Lower lobe of right lung (tissue), 2 donors: ENCODE measurements at regions not wholly inside any gene's neighbourhood (a gene's known extent, or its start where the extent isn't known, plus 50 kb on each side); places are given as distances from the start of the nearest gene placed in this dataset.
"Not testable (repeated sequence)": the region's sequence is repeated elsewhere in the genome, so short reads cannot be mapped to it uniquely, and the experiment has no call there.

ENCODE experiments used
- ATAC-seq, 2 donors: fragments of 200-7000 bp; cut with Tn5 transposase; one replicate each; pipeline ENCODE4 v1.9.1; 2020 to 2022; ENCODE audit warnings: mild to moderate bottlenecking in 2 of 2, moderate library complexity in 2 of 2
- DNase-seq: peaks from one replicate; pipeline ENCODE4 v3.0.0-alpha.2; 2020
- H3K27ac ChIP-seq: fragments of 200-600 bp; one replicate; pipeline ENCODE4 v1.8.0; 2022
- H3K27me3 ChIP-seq: fragments of 200-600 bp; one replicate; pipeline ENCODE4 v1.8.0; 2022; ENCODE audit warnings: low read depth
- H3K36me3 ChIP-seq: fragments of 200-600 bp; one replicate; pipeline ENCODE4 v1.8.0; 2022; ENCODE audit warnings: mild to moderate bottlenecking
- H3K4me1 ChIP-seq: fragments of 200-600 bp; one replicate; pipeline ENCODE4 v1.8.0; 2022
- H3K4me3 ChIP-seq: fragments of 200-600 bp; one replicate; pipeline ENCODE4 v1.8.0; 2022; ENCODE audit warnings: mild to moderate bottlenecking
- H3K9me3 ChIP-seq: fragments of 200-600 bp; one replicate; pipeline ENCODE4 v1.8.0; 2022
- CTCF ChIP-seq: fragments of 200-600 bp; IDR thresholded peaks from one replicate; pipeline ENCODE4 v1.8.0; 2022; ENCODE audit warnings: antibody characterized with exemption, mild to moderate bottlenecking
- intact Hi-C: fragments of 100-400 bp; cut with DNase I; formaldehyde crosslinking; loops from one replicate; pipeline ENCODE4 v1.11.0; 2022
- donor health status: DM: no; HTN: yes; CAD: no; lungs with severe emphysema.

GRCh38 chr3:103862415-103862814, 1427.6 kb downstream of the ZPLD1 start:
- Histone ChIP-seq H3K27ac (no peak overlapping the region), H3K4me3 (no peak overlapping the region)

GRCh38 chr3:103863381-103863780, 1428.6 kb downstream of the ZPLD1 start:
- ATAC-seq (no peak), DNase-seq (no peak)
- no peaks in the 10 kb centered on the region for H3K9me3 ChIP-seq
- H3K27me3 ChIP-seq, result no peaks in the 10 kb centered on the region
- no peaks in the 10 kb centered on the region for H3K36me3 ChIP-seq
- intact Hi-C loops, result no loop called here
- H3K4me3 ChIP-seq, result no peak overlapping the region
- no peak overlapping the region for H3K27ac ChIP-seq
- TF ChIP-seq CTCF, result no peak
- no peaks in the 10 kb centered on the region for H3K4me1 ChIP-seq

More at GRCh38 chr3:103862415-103862814, 1427.6 kb downstream of the ZPLD1 start:
- Histone ChIP-seq H3K36me3 (no peaks in the 10 kb centered on the region), H3K27me3 (no peaks in the 10 kb centered on the region), H3K9me3 (no peaks in the 10 kb centered on the region), H3K4me1 (no peaks in the 10 kb centered on the region)
- intact Hi-C loops, result no loop called here
- TF ChIP-seq CTCF, result no peak
- DNase-seq (no peak), ATAC-seq (no peak)

GRCh38 chr3:103866113-103866512, 1431.3 kb downstream of the ZPLD1 start:
- intact Hi-C loops, result no loop called here

GRCh38 chr3:103873021-103873420, 1438.2 kb downstream of the ZPLD1 start:
- H3K36me3 ChIP-seq, result no peaks in the 10 kb centered on the region
- DNase-seq, result no peak

More at GRCh38 chr3:103866113-103866512, 1431.3 kb downstream of the ZPLD1 start:
- no peak for DNase-seq
- Histone ChIP-seq H3K4me3 (no peak overlapping the region), H3K4me1 (no peaks in the 10 kb centered on the region), H3K27ac (no peak overlapping the region), H3K27me3 (no peaks in the 10 kb centered on the region), H3K9me3 (no peaks in the 10 kb centered on the region), H3K36me3 (no peaks in the 10 kb centered on the region)
- TF ChIP-seq CTCF, result no peak
- no peak for ATAC-seq

GRCh38 chr3:103873897-103874545, 1439.2 kb downstream of the ZPLD1 start:
- intact Hi-C loops, result no loop called here
- H3K36me3 ChIP-seq, result no peaks in the 10 kb centered on the region
- H3K27me3 ChIP-seq, result no peaks in the 10 kb centered on the region
- DNase-seq (no peak), ATAC-seq (no peak)
- H3K4me1 ChIP-seq, result no peaks in the 10 kb centered on the region
- no peak overlapping the region for H3K4me3 ChIP-seq
- H3K9me3 ChIP-seq, result no peaks in the 10 kb centered on the region
- H3K27ac ChIP-seq, result no peak overlapping the region
- no peak for TF ChIP-seq CTCF

More at GRCh38 chr3:103873021-103873420, 1438.2 kb downstream of the ZPLD1 start:
- Histone ChIP-seq H3K4me1 (no peaks in the 10 kb centered on the region), H3K27me3 (no peaks in the 10 kb centered on the region), H3K27ac (no peak overlapping the region), H3K9me3 (no peaks in the 10 kb centered on the region), H3K4me3 (no peak overlapping the region)
- no peak for ATAC-seq
- no peak for TF ChIP-seq CTCF
- intact Hi-C loops, result no loop called here

- H3K4me3 ChIP-seq, H3K9me3 ChIP-seq, H3K4me1 ChIP-seq, H3K27ac ChIP-seq, intact Hi-C loops, DNase-seq, H3K36me3 ChIP-seq, H3K27me3 ChIP-seq, ATAC-seq: not testable (repeated sequence)
Observed at GRCh38 chr3:103881809-103882208, 1447.0 kb downstream of the ZPLD1 start.
